ENCODE measurements at regions not wholly inside any gene's neighbourhood (a gene's known extent, or its start where the extent isn't known, plus 50 kb on each side); places are given as distances from the start of the nearest gene placed in this dataset.
"Not testable (repeated sequence)": the region's sequence is repeated elsewhere in the genome, so short reads cannot be mapped to it uniquely, and the experiment has no call there.

DNA sequence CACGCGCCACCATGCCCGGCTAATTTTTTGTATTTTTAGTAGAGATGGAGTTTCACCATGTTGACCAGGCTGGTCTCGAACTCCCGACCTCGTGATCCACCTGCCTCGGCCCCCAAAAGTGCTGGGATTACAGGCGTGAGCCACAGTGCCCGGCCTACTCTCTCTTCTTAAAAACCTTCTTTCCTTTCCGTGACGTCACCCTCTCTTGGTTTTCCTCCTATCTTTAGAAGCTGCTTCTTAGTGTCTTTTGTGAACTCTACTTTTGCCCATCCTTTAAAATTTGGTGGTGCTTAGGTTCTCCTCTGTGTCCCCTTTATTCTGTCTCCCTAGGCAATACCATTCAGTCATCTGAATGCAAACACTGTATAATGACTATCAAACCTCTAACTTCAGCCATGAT is 311.2 kb upstream of the KITLG start:
- not testable (repeated sequence) for H3K27me3 Mint-ChIP-seq, H3K4me1 Mint-ChIP-seq, H3K4me3 Mint-ChIP-seq, H3K36me3 Mint-ChIP-seq, H3K27ac Mint-ChIP-seq, H3K9me3 Mint-ChIP-seq, DNase-seq

DNA sequence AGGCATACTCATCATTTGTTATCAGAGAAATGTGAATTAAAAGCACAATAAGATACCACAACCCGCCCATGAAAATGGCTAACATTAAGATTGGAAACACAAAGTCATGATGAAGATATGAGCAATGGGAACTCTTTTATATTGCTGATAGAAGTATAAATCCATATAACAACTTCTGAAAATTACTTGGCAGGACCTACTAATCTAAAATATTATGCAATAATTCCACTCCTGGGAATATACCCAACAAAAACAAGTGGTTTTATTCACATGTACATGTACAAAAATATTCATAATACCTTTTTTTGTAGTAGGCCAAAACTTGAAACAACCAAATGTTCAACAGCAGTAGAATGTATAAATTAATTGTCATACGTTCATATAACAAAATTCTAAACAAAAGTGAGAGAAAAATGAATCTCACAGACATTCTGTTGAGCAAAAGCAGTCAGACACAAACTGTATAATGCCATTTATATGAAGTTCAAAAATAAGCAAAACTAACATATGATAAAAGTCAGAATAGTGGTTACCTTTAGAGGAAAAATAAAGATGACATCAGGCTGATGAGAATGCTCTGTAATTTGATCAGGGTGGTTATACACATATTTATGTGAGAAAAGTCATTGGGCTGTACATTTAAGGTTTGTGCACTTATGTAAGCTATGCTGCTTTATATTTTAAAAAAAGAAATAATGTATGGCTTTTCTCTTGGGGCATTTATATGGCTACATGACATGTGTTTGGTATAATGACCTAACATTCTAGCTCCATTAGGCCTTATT is 309.2 kb upstream of the KITLG start:
- Mint-ChIP-seq H3K27ac (no peak overlapping the region), H3K27me3 (no peaks in the 10 kb centered on the region), H3K36me3 (no peaks in the 10 kb centered on the region), H3K4me3 (no peak overlapping the region), H3K4me1 (no peaks in the 10 kb centered on the region), H3K9me3 (no peaks in the 10 kb centered on the region)
- no peak for DNase-seq

DNA sequence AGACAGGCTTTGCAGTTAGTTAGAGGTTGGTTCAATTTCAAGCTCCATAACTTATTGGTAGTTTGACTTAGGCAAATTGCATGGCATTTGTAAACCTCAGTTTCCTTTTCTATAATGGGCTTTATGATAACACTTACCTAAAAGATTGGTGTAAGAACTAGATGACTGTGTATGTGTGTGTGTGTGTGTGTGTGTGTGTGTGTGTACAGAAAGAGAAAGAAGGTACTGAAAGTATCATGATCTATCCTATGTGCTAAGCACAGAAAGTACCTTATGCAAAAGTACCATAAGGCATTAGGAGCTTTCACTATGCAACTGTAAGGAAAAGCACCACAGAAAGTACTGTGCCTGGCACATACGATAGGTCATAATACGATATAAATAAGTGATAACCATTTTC is 304.3 kb upstream of the KITLG start:
- H3K4me3 Mint-ChIP-seq: no peak overlapping the region
- H3K27ac Mint-ChIP-seq: no peak overlapping the region
- H3K36me3 Mint-ChIP-seq: no peaks in the 10 kb centered on the region
- peaks cover 1% of the 10 kb centered on the region for H3K9me3 Mint-ChIP-seq
- H3K27me3 Mint-ChIP-seq: no peaks in the 10 kb centered on the region
- no peak for DNase-seq
- H3K4me1 Mint-ChIP-seq: no peaks in the 10 kb centered on the region

DNA sequence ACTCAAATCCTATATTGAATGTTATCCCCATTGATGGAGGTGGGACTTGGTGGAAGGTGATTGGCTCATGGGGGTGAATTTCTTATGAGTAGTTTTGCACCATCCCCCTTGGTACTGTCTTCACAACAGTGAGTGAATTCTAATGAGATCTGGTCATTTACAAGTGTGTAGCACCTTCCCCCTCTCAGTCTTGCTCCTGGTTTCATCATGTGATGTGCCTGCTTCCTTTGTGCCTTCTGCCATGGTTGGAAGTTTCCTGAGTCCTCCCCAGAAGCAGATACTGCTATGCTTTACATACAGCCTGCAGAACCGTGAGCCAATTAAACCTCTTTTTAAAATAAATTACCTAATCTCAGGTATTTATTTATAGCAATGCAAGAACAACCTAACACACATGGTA is 302.4 kb upstream of the KITLG start:
- H3K27me3 Mint-ChIP-seq: no peaks in the 10 kb centered on the region
- no peaks in the 10 kb centered on the region for H3K36me3 Mint-ChIP-seq
- H3K9me3 Mint-ChIP-seq: peaks cover 1% of the 10 kb centered on the region
- H3K4me3 Mint-ChIP-seq: no peak overlapping the region
- DNase-seq: no peak
- H3K4me1 Mint-ChIP-seq: no peaks in the 10 kb centered on the region
- no peak overlapping the region for H3K27ac Mint-ChIP-seq

DNA sequence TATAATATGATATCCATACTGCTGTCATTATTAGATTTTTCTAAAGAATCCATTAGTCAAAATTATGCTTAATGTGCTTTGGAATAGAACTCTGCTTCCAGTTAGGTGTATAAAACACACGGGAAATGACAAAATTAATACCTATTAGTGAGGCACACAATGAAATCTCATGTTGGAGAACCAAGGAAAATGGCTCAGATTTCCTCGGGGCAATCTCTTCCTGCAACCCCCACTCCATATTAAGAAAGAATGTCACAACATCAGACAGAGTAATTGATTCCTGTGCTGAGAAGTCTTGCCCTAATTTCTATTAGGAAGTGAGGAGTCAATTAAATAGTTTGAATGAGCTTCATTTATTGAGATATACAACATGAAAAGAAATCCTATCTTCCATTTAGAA is 299.8 kb upstream of the KITLG start:
- Mint-ChIP-seq H3K9me3 (peaks cover 1% of the 10 kb centered on the region), H3K27me3 (no peaks in the 10 kb centered on the region), H3K4me3 (no peak overlapping the region), H3K27ac (no peak overlapping the region), H3K36me3 (no peaks in the 10 kb centered on the region), H3K4me1 (no peaks in the 10 kb centered on the region)
- DNase-seq: no peak

DNA sequence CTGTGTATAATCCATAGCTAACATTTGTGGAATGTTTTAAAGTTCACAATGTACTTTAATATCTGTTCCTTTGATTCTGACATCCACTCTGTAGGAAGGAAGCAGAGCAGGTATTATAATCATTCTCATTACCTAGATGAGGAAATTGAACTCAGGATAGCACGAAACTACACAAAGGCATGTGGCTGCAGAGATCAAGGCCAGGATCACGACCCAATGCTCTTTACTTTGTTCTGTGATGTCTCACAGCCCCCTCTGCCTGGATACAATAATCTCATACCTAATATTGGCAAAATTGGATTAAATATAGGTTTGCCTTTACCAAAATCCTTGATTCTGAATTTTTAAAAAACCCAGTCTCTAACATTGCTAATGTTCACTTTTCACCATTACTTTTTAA is 298.0 kb upstream of the KITLG start:
- Mint-ChIP-seq H3K4me1 (no peaks in the 10 kb centered on the region), H3K9me3 (peaks cover 1% of the 10 kb centered on the region), H3K36me3 (no peaks in the 10 kb centered on the region), H3K27me3 (no peaks in the 10 kb centered on the region), H3K4me3 (no peak overlapping the region), H3K27ac (no peak overlapping the region)
- no peak for DNase-seq

DNA sequence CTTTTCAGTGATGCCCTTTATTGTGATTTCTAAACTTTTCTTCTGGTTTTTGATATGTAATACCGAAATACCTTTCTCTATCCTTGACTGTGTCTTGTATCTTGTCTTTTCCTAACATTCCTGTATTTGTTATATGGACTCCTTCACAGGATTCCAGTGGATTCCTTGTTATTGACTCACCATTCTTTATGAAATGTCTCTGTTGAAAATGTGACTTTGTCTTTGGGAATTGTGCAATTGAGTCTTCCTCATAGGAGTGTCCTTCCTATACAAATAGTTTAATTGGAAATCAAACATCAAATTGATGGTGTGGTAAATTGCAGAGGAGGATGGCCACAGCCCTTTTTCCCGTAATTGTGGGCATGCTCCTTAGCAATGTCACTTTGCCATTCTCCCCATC is 296.6 kb upstream of the KITLG start:
- H3K27ac Mint-ChIP-seq: no peak overlapping the region
- no peaks in the 10 kb centered on the region for H3K4me1 Mint-ChIP-seq
- no peaks in the 10 kb centered on the region for H3K36me3 Mint-ChIP-seq
- H3K4me3 Mint-ChIP-seq: no peak overlapping the region
- H3K9me3 Mint-ChIP-seq: no peaks in the 10 kb centered on the region
- DNase-seq: no peak
- H3K27me3 Mint-ChIP-seq: no peaks in the 10 kb centered on the region

DNA sequence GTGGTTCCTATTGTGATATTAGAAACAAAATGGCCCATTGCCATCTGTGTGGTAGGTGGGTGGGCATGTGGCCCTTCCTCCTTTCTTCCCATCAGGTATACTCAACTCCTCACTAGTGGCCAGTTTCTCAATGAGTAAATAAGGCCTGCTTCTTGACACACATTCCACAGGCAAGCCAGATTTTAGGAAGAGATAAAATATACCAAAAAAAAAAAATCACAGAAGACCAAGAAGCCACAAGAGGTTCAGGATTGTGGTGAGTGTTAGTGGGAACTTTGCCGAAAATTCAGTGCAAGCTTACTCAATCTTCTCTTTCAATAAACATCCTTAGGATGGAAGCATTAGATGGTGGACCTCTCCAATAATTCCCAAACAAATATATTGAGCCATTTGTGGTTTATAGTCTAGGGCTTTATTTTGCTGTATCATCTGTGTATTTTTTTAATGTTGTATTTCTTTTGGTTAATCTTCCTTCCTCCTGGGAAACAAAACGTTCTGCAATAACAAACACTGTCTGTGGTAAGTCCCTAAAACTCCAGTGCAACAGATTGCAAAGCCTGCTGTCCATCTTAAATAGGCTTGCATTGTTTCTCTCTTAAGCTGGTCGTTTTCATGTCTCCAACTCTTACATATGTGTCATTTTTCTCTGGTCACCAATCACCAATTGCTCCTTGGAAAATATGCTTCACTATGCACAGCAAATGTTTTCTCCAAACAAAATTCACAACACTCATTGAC is 289.9 kb upstream of the KITLG start:
- Mint-ChIP-seq H3K27me3 (no peaks in the 10 kb centered on the region), H3K27ac (no peak overlapping the region), H3K36me3 (no peaks in the 10 kb centered on the region), H3K4me1 (no peaks in the 10 kb centered on the region), H3K4me3 (no peak overlapping the region), H3K9me3 (no peaks in the 10 kb centered on the region)
- no peak for DNase-seq

DNA sequence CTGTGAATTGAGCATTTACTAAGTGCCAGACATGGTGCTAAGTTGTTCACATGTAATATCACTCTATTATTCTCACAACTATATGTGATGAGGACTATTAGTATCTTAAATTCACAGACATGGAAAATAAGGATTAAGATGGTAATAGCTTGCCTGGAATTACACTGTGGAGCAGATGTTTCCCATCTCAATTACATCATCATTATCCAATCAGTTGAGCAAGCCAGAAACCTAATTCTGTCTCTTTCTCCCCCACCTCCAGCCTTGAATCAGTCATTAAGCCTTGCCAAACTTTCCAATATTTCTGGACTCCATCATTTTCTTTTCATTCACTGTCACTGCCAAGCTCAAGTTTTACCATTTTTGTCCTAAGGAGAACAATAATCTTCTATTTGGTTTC is 287.8 kb upstream of the KITLG start:
- no peaks in the 10 kb centered on the region for H3K4me1 Mint-ChIP-seq
- DNase-seq: no peak
- no peaks in the 10 kb centered on the region for H3K9me3 Mint-ChIP-seq
- no peaks in the 10 kb centered on the region for H3K36me3 Mint-ChIP-seq
- no peak overlapping the region for H3K4me3 Mint-ChIP-seq
- no peak overlapping the region for H3K27ac Mint-ChIP-seq
- H3K27me3 Mint-ChIP-seq: no peaks in the 10 kb centered on the region

DNA sequence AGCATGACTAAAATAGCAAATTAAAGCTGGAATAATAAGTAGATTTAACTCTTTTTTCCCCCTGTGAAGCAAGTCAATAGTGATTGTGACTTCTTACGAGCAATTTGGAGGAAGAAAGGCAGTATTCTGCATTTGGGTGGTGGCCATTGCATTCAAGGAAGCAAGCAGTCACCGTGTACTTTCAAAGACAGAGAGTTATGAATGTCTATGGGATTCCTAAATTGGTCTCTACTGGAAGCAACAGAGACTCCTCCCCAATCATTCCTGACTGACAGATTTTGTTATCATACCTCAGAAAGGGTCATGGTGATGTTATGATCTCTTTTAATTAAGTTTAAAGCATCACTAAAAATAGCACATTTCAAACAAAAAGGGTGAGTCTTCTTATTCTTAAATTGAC is 287.2 kb upstream of the KITLG start:
- Mint-ChIP-seq H3K4me3 (no peak overlapping the region), H3K36me3 (no peaks in the 10 kb centered on the region), H3K9me3 (no peaks in the 10 kb centered on the region), H3K27ac (no peak overlapping the region), H3K27me3 (no peaks in the 10 kb centered on the region), H3K4me1 (no peaks in the 10 kb centered on the region)
- DNase-seq: no peak

DNA sequence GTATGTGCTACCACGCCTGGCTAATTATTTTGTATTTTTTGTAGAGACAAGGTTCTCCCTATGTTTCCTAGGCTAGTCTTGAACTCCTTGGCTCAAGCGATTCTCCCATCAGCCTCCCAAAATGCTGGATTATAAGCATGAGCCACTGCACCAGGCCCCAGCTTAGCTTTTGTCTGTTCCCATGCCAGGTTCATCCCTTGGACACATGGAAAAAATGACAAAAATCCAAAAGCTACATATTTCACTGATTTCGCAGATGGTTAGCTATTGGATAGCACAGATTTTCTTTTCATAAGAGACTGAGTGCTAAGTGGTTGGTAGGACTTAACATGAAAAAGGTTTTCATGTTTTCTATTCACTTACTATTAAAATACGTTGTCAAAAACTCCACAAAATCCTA is 286.6 kb upstream of the KITLG start:
- H3K9me3 Mint-ChIP-seq: no peaks in the 10 kb centered on the region
- DNase-seq: no peak
- H3K4me1 Mint-ChIP-seq: no peaks in the 10 kb centered on the region
- H3K36me3 Mint-ChIP-seq: no peaks in the 10 kb centered on the region
- no peaks in the 10 kb centered on the region for H3K27me3 Mint-ChIP-seq
- H3K4me3 Mint-ChIP-seq: no peak overlapping the region
- no peak overlapping the region for H3K27ac Mint-ChIP-seq

DNA sequence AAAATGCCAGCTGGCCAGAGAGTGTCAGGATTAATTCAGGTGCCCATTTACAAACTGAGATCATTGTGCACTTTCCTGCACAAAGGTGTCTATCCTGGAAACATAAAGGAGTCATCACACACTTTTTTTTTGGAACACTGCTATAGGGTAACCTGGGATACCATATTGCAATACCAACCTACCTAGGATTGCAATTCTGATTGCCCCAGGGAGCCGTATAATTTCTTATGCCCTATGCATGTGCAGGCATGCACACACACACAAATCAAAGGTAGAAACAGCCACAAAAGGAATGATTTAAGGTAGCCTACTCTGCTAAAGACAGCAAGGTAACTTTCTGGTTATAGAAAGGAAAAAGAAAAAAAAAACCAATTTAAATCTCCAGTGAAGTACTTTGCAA is 285.3 kb upstream of the KITLG start:
- Mint-ChIP-seq H3K27me3 (no peaks in the 10 kb centered on the region), H3K4me1 (no peaks in the 10 kb centered on the region), H3K27ac (no peak overlapping the region), H3K4me3 (no peak overlapping the region), H3K9me3 (no peaks in the 10 kb centered on the region), H3K36me3 (no peaks in the 10 kb centered on the region)
- DNase-seq: no peak

DNA sequence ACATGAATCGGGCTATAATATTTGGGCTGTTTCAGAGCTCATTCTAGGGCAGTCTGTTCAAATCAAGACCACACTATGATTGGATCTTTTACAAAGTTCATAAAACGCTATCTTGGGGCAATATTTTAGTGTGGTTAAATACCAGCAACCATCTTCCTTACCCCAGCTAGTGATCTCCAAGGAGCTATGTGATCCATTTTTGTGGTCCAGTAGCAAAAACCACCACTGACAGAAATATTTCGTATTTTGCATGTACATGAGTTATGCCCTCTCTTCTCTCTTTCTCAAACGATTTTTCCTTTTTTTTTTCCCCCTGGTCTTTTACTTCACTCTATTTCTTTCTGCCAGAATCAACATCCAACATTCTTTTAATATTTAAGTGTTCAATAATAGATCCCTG is 280.6 kb upstream of the KITLG start:
- DNase-seq: no peak
- Mint-ChIP-seq H3K9me3 (no peaks in the 10 kb centered on the region), H3K4me3 (no peak overlapping the region), H3K27ac (no peak overlapping the region), H3K36me3 (no peaks in the 10 kb centered on the region), H3K4me1 (no peaks in the 10 kb centered on the region), H3K27me3 (no peaks in the 10 kb centered on the region)

DNA sequence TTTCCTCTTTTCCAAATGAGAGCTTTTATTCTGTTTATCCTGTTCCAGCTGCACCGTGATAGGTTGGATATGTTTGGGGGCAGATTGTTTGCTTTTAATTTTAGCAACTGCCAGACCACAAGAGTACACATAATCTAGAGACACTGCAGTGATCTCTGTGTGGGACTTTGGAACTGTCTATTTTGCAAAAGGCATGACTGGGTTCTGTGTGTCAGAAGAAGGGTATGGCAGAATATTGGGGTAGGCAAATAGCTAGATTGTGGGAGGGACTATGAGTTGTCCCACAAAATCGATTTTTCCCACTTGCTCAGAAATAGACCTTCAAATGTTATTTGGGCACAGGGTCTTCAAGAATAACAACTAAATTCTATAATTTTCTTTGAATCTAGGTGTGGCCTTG is 275.9 kb upstream of the KITLG start:
- no peaks in the 10 kb centered on the region for H3K9me3 Mint-ChIP-seq
- no peaks in the 10 kb centered on the region for H3K27me3 Mint-ChIP-seq
- H3K4me3 Mint-ChIP-seq: no peak overlapping the region
- DNase-seq: no peak
- H3K36me3 Mint-ChIP-seq: no peaks in the 10 kb centered on the region
- H3K4me1 Mint-ChIP-seq: no peaks in the 10 kb centered on the region
- no peak overlapping the region for H3K27ac Mint-ChIP-seq

DNA sequence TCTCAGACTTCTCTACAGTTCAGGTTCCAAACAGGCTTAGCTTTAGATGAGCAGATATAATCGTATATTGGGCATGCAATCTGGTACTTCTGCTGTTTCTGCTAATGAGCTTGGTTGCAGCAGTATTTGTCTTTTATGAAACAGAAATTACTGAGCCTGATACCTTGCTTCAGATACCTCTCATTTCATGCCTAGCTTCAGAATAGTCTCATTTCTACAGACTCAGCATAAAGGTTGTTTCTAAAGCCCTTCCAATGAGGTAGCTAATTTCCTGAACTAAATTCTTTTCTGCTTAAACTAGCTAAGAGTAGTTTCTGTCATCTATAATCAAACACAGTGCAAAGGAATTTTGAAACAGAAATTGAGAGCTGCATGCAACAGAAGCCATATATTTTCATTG is 275.0 kb upstream of the KITLG start:
- no peak for DNase-seq
- Mint-ChIP-seq H3K27ac (no peak overlapping the region), H3K4me1 (no peaks in the 10 kb centered on the region), H3K36me3 (no peaks in the 10 kb centered on the region), H3K27me3 (no peaks in the 10 kb centered on the region), H3K9me3 (no peaks in the 10 kb centered on the region), H3K4me3 (no peak overlapping the region)

DNA sequence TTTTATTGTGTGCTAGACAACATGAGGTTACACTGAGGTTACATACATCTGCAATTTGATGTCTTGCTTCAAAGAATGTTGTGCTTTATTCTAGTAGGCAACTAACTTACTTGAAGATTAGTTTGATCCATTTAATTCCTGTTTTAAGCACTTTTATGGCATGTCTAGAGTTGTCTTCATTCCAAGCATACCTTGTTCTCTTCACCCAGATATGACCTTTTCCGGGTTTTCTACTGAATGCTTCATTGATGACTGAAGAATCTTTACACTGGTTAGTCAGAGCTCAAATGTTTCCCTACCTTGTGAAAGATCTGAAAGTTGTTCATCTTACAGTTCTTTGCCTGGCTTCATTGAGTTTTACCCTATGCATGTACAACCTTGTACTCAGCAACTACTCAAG is 274.0 kb upstream of the KITLG start:
- H3K27ac Mint-ChIP-seq: no peak overlapping the region
- no peaks in the 10 kb centered on the region for H3K27me3 Mint-ChIP-seq
- peaks cover 2% of the 10 kb centered on the region for H3K9me3 Mint-ChIP-seq

More for the DNA sequence above, 274.0 kb upstream of the KITLG start:
- H3K4me1 Mint-ChIP-seq: no peaks in the 10 kb centered on the region
- no peaks in the 10 kb centered on the region for H3K36me3 Mint-ChIP-seq
- no peak overlapping the region for H3K4me3 Mint-ChIP-seq
- no peak for DNase-seq
